HCT116 (cell line): ENCODE measurements at regions not wholly inside any gene's neighbourhood (a gene's known extent, or its start where the extent isn't known, plus 50 kb on each side); places are given as distances from the start of the nearest gene placed in this dataset.

Experiments
- CTCF ChIP-seq, 3 experiments: fragments of 200-600 bp in 1 of 3; sonication (generic) in 1 of 3; IDR thresholded peaks in 2 of 3; conservative IDR thresholded peaks in 1 of 3; 2 replicates each; pipeline ENCODE4 v1.5.1; 2012 to 2017; ENCODE audit warnings: low read depth in 2 of 3, low read length in 2 of 3, antibody characterized with exemption in 1 of 3, borderline replicate concordance in 1 of 3, control low read depth in 1 of 3, mild to moderate bottlenecking in 1 of 3, mixed read lengths in 1 of 3, mixed run types in 1 of 3, moderate library complexity in 1 of 3; ENCODE audit not compliant: insufficient read depth in 1 of 3
- EZH2 ChIP-seq: fragments of 200-600 bp; sonication (generic); IDR thresholded peaks from 2 replicates; pipeline ENCODE4 v1.6.1; 2017; ENCODE audit warnings: antibody characterized with exemption, mixed run types

- TF ChIP-seq EZH2 (no peak), CTCF (IDR thresholded peaks at IDR 0.05 in 2 of 3, conservative IDR thresholded peaks at IDR 0.05 in 1 of 3; ENCODE audit: borderline replicate concordance in 1 of 3, insufficient read depth in 1 of 3, low read depth in 2 of 3, low read length in 2 of 3) (no peak)
These were observed 220.7 kb upstream of the SHH start for GRCh38 chr7:156032973-156033372.
